ENCODE measurements at regions not wholly inside any gene's neighbourhood (a gene's known extent, or its start where the extent isn't known, plus 50 kb on each side); places are given as distances from the start of the nearest gene placed in this dataset.

- no peaks in the 10 kb centered on the region for H3K27me3 ChIP-seq (ENCODE audit: control insufficient read depth in 3 of 3, insufficient read depth in 3 of 3, low read length in 3 of 3)
- H3K9ac ChIP-seq (ENCODE audit: low read depth in 1 of 3, low read length in 3 of 3), result no peak overlapping the region
- H3K4me3 ChIP-seq (ENCODE audit: low read length in 3 of 3), result no peak overlapping the region
- H3K4me1 ChIP-seq (ENCODE audit: control insufficient read depth in 3 of 3, insufficient read depth in 3 of 3, low read length in 3 of 3), result peaks cover 0 to 3% (median 0%) of the 10 kb centered on the region in 3 donors
- H3K36me3 ChIP-seq (ENCODE audit: control insufficient read depth in 3 of 3, insufficient read depth in 3 of 3, low read length in 3 of 3), result no peaks in the 10 kb centered on the region
- no peaks in the 10 kb centered on the region for H3K9me3 ChIP-seq (ENCODE audit: control insufficient read depth in 3 of 3, low read length in 3 of 3)
- no peak overlapping the region for H3K27ac ChIP-seq (ENCODE audit: low read depth, low read length)
These were observed 132.0 kb upstream of the RAI14 start for GRCh38 chr5:34524123-34524522.

GRCh38 chr5:34525761-34526160 is 130.4 kb upstream of the RAI14 start:
- no peak overlapping the region for H3K4me3 ChIP-seq (ENCODE audit: low read length in 3 of 3)
- no peak overlapping the region for H3K27ac ChIP-seq (ENCODE audit: low read depth, low read length)
- no peaks in the 10 kb centered on the region for H3K27me3 ChIP-seq (ENCODE audit: control insufficient read depth in 3 of 3, insufficient read depth in 3 of 3, low read length in 3 of 3)
- H3K4me1 ChIP-seq (ENCODE audit: control insufficient read depth in 3 of 3, insufficient read depth in 3 of 3, low read length in 3 of 3), result peaks cover 0 to 3% (median 0%) of the 10 kb centered on the region in 3 donors
- H3K36me3 ChIP-seq (ENCODE audit: control insufficient read depth in 3 of 3, insufficient read depth in 3 of 3, low read length in 3 of 3), result no peaks in the 10 kb centered on the region
- H3K9me3 ChIP-seq (ENCODE audit: control insufficient read depth in 3 of 3, low read length in 3 of 3), result no peaks in the 10 kb centered on the region
- H3K9ac ChIP-seq (ENCODE audit: low read depth in 1 of 3, low read length in 3 of 3), result no peak overlapping the region

- H3K9ac ChIP-seq (ENCODE audit: low read depth in 1 of 3, low read length in 3 of 3), result no peak overlapping the region
These were observed 129.3 kb upstream of the RAI14 start for GRCh38 chr5:34526682-34527305.

DNA sequence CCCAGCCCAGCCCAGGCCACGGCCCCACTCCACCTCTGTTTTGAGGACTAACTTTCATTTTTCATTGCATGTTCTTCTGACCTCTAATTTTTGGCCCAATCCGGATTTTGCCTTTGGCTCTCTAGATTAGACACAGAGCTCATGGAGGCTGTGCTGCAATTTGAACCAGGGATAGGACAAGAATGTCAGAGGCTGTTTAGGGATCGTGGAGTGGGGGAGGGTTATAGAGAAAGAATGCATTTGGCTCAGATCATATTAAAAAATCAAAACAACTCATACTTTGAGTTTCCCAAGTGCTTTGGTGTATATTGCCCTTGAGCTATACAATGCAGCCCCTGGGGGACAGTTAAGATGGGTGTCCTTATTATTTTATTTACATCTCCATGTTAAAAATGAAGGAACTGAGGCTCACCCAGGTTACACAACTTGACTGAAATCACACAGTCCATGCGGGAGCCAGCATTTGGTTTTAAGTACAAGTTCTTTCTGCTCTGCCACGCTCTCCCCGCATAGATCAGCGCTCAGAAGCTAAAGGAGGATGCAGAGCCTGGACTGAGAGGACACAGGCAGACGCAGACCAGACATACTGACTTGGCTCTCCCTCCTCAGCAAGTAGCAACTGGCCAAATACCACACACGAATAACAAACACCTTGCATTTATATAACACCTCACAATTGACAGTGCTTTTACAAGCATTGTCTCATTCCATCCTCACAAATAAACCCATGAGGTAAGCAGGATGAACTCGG is 126.4 kb upstream of the RAI14 start:
- H3K4me3 ChIP-seq (ENCODE audit: low read length in 3 of 3), result no peak overlapping the region
- H3K9ac ChIP-seq (ENCODE audit: low read depth in 1 of 3, low read length in 3 of 3), result no peak overlapping the region
- no peak overlapping the region for H3K27ac ChIP-seq (ENCODE audit: low read depth, low read length)
- peaks cover 0 to 3% (median 0%) of the 10 kb centered on the region in 3 donors for H3K4me1 ChIP-seq (ENCODE audit: control insufficient read depth in 3 of 3, insufficient read depth in 3 of 3, low read length in 3 of 3)
- H3K36me3 ChIP-seq (ENCODE audit: control insufficient read depth in 3 of 3, insufficient read depth in 3 of 3, low read length in 3 of 3), result no peaks in the 10 kb centered on the region
- no peaks in the 10 kb centered on the region for H3K27me3 ChIP-seq (ENCODE audit: control insufficient read depth in 3 of 3, insufficient read depth in 3 of 3, low read length in 3 of 3)
- no peaks in the 10 kb centered on the region for H3K9me3 ChIP-seq (ENCODE audit: control insufficient read depth in 3 of 3, low read length in 3 of 3)

More at GRCh38 chr5:34526682-34527305, 129.3 kb upstream of the RAI14 start:
- Histone ChIP-seq H3K36me3 (ENCODE audit: control insufficient read depth in 3 of 3, insufficient read depth in 3 of 3, low read length in 3 of 3) (no peaks in the 10 kb centered on the region), H3K4me3 (ENCODE audit: low read length in 3 of 3) (no peak overlapping the region), H3K27me3 (ENCODE audit: control insufficient read depth in 3 of 3, insufficient read depth in 3 of 3, low read length in 3 of 3) (no peaks in the 10 kb centered on the region), H3K4me1 (ENCODE audit: control insufficient read depth in 3 of 3, insufficient read depth in 3 of 3, low read length in 3 of 3) (peaks cover 0 to 3% (median 0%) of the 10 kb centered on the region in 3 donors), H3K27ac (ENCODE audit: low read depth, low read length) (no peak overlapping the region), H3K9me3 (ENCODE audit: control insufficient read depth in 3 of 3, low read length in 3 of 3) (no peaks in the 10 kb centered on the region)

- Histone ChIP-seq H3K27ac (ENCODE audit: low read depth, low read length) (no peak overlapping the region), H3K4me1 (ENCODE audit: control insufficient read depth in 3 of 3, insufficient read depth in 3 of 3, low read length in 3 of 3) (peaks cover 0 to 3% (median 0%) of the 10 kb centered on the region in 3 donors), H3K4me3 (ENCODE audit: low read length in 3 of 3) (no peak overlapping the region), H3K9ac (ENCODE audit: low read depth in 1 of 3, low read length in 3 of 3) (no peak overlapping the region), H3K36me3 (ENCODE audit: control insufficient read depth in 3 of 3, insufficient read depth in 3 of 3, low read length in 3 of 3) (no peaks in the 10 kb centered on the region), H3K27me3 (ENCODE audit: control insufficient read depth in 3 of 3, insufficient read depth in 3 of 3, low read length in 3 of 3) (no peaks in the 10 kb centered on the region), H3K9me3 (ENCODE audit: control insufficient read depth in 3 of 3, low read length in 3 of 3) (no peaks in the 10 kb centered on the region)
These were observed 125.5 kb upstream of the RAI14 start for GRCh38 chr5:34530637-34531036.

DNA sequence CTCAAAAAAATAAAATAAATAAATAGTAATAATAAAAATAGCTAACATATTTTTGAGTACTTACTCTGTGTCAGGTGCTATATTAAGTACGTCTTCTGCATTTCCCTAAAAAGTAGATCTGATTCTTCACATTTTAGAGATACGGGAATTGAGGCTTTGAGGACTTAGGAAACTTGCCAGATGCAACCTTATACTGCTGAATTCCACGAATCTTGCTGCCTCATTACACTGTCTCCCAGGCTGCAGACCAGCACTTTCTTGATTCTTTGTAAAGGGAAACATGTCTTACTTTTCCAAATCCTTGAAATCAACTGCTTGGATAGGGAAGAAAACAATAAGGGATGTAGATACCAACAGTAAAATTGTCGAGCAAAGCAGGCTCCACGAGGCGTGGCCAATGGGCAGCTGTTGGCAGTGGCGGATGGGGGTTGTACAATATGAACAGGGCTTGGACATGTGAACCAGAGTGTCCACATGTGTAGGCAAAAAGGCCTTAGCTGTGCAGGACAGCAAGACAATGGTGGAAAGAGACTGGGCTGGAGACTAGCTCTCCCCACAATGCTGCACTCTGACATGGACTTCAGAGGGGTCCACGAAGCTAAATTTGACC is 124.3 kb upstream of the RAI14 start:
- Histone ChIP-seq H3K27ac (ENCODE audit: low read depth, low read length) (no peak overlapping the region), H3K4me1 (ENCODE audit: control insufficient read depth in 3 of 3, insufficient read depth in 3 of 3, low read length in 3 of 3) (peaks cover 0 to under 1% (median 0%) of the 10 kb centered on the region in 3 donors), H3K9me3 (ENCODE audit: control insufficient read depth in 3 of 3, low read length in 3 of 3) (no peaks in the 10 kb centered on the region), H3K27me3 (ENCODE audit: control insufficient read depth in 3 of 3, insufficient read depth in 3 of 3, low read length in 3 of 3) (no peaks in the 10 kb centered on the region), H3K9ac (ENCODE audit: low read depth in 1 of 3, low read length in 3 of 3) (no peak overlapping the region), H3K4me3 (ENCODE audit: low read length in 3 of 3) (no peak overlapping the region), H3K36me3 (ENCODE audit: control insufficient read depth in 3 of 3, insufficient read depth in 3 of 3, low read length in 3 of 3) (no peaks in the 10 kb centered on the region)

- no peak overlapping the region for H3K9ac ChIP-seq (ENCODE audit: low read depth in 1 of 3, low read length in 3 of 3)
- no peak overlapping the region for H3K27ac ChIP-seq (ENCODE audit: low read depth, low read length)
- no peaks in the 10 kb centered on the region for H3K9me3 ChIP-seq (ENCODE audit: control insufficient read depth in 3 of 3, low read length in 3 of 3)
- no peak overlapping the region for H3K4me3 ChIP-seq (ENCODE audit: low read length in 3 of 3)
- no peaks in the 10 kb centered on the region for H3K4me1 ChIP-seq (ENCODE audit: control insufficient read depth in 3 of 3, insufficient read depth in 3 of 3, low read length in 3 of 3)
- no peaks in the 10 kb centered on the region for H3K27me3 ChIP-seq (ENCODE audit: control insufficient read depth in 3 of 3, insufficient read depth in 3 of 3, low read length in 3 of 3)
- H3K36me3 ChIP-seq (ENCODE audit: control insufficient read depth in 3 of 3, insufficient read depth in 3 of 3, low read length in 3 of 3), result no peaks in the 10 kb centered on the region
These were observed 122.3 kb upstream of the RAI14 start for GRCh38 chr5:34533582-34534522.

GRCh38 chr5:34534523-34535103 is 121.5 kb upstream of the RAI14 start:
- H3K27ac ChIP-seq (ENCODE audit: low read depth, low read length), result no peak overlapping the region
- no peaks in the 10 kb centered on the region for H3K9me3 ChIP-seq (ENCODE audit: control insufficient read depth in 3 of 3, low read length in 3 of 3)

DNA sequence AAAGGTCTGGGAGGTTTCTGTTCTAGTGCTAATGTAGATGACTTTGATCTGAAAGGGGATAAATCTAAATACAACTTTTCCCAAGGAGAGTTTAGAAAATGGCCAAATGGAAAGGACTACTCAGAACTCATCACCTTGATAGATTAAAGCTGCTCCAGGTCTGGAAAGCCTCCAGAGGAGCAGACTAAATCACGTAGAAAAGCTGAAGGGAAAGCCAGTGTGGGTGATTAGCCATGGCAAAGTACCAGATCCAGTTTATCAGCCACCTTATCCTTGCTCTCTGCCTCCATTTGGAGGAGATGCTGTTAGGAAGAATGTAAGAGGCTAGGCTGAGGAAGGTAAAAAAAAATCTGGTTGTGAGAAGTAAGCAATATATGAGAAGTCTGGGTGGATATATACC is 120.7 kb upstream of the RAI14 start:
- Histone ChIP-seq H3K9ac (ENCODE audit: low read depth in 1 of 3, low read length in 3 of 3) (no peak overlapping the region), H3K36me3 (ENCODE audit: control insufficient read depth in 3 of 3, insufficient read depth in 3 of 3, low read length in 3 of 3) (no peaks in the 10 kb centered on the region), H3K9me3 (ENCODE audit: control insufficient read depth in 3 of 3, low read length in 3 of 3) (no peaks in the 10 kb centered on the region), H3K27ac (ENCODE audit: low read depth, low read length) (no peak overlapping the region), H3K27me3 (ENCODE audit: control insufficient read depth in 3 of 3, insufficient read depth in 3 of 3, low read length in 3 of 3) (no peaks in the 10 kb centered on the region), H3K4me1 (ENCODE audit: control insufficient read depth in 3 of 3, insufficient read depth in 3 of 3, low read length in 3 of 3) (no peaks in the 10 kb centered on the region), H3K4me3 (ENCODE audit: low read length in 3 of 3) (no peak overlapping the region)

More at GRCh38 chr5:34534523-34535103, 121.5 kb upstream of the RAI14 start:
- Histone ChIP-seq H3K27me3 (ENCODE audit: control insufficient read depth in 3 of 3, insufficient read depth in 3 of 3, low read length in 3 of 3) (no peaks in the 10 kb centered on the region), H3K4me1 (ENCODE audit: control insufficient read depth in 3 of 3, insufficient read depth in 3 of 3, low read length in 3 of 3) (no peaks in the 10 kb centered on the region), H3K4me3 (ENCODE audit: low read length in 3 of 3) (no peak overlapping the region), H3K36me3 (ENCODE audit: control insufficient read depth in 3 of 3, insufficient read depth in 3 of 3, low read length in 3 of 3) (no peaks in the 10 kb centered on the region), H3K9ac (ENCODE audit: low read depth in 1 of 3, low read length in 3 of 3) (no peak overlapping the region)

All from skeletal muscle tissue (tissue), 3 donors.